Prostate gland (tissue), 2 donors: ENCODE measurements at regions not wholly inside any gene's neighbourhood (a gene's known extent, or its start where the extent isn't known, plus 50 kb on each side); places are given as distances from the start of the nearest gene placed in this dataset.

Experiments
- DNase-seq: peaks from one replicate; pipeline ENCODE4 v3.0.0-alpha.2; 2019; ENCODE audit warnings: low spot score
- H3K27ac ChIP-seq, 2 donors: fragments of 200-600 bp; sonication (generic); 2 replicates each; pipeline ENCODE4 v1.5.1; 2017 to 2019
- H3K27me3 ChIP-seq: fragments of 200-600 bp; sonication (generic); replicated peaks from 2 replicates; pipeline ENCODE4 v1.5.1; 2019; ENCODE audit not compliant: insufficient read depth
- H3K36me3 ChIP-seq, 2 donors: fragments of 200-600 bp; sonication (generic); 1 replicate in 1 of 2; 2 replicates in 1 of 2; pipeline versions ENCODE4 v1.5.1 to v1.8.1; 2017 to 2019
- H3K4me1 ChIP-seq: fragments of 200-600 bp; sonication (generic); replicated peaks from 2 replicates; pipeline ENCODE4 v1.5.1; 2019
- H3K4me3 ChIP-seq, 2 donors: fragments of 200-600 bp; sonication (generic); 2 replicates each; pipeline ENCODE4 v1.5.1; 2017 to 2019
- H3K9me3 ChIP-seq: fragments of 200-600 bp; sonication (generic); 2 replicates; pipeline ENCODE4 v1.5.1; 2017
- CTCF ChIP-seq, 4 experiments: fragments of 200-600 bp in 2 of 4; fragments of 450-650 bp in 2 of 4; sonication (generic) in 2 of 4; IDR thresholded peaks; 1 replicate in 3 of 4; 2 replicates in 1 of 4; pipeline ENCODE4 v1.5.1; 2016 to 2019; ENCODE audit warnings: antibody characterized with exemption in 4 of 4, mild to moderate bottlenecking in 2 of 4, moderate library complexity in 2 of 4
- POLR2A ChIP-seq: fragments of 450-650 bp; IDR thresholded peaks from one replicate; pipeline ENCODE4 v1.6.1; 2016; ENCODE audit warnings: antibody characterized with exemption, mild to moderate bottlenecking
- POLR2AphosphoS5 ChIP-seq: sonication (generic); formaldehyde crosslinking; IDR thresholded peaks from one replicate; pipeline ENCODE4 v1.6.1; 2017; ENCODE audit warnings: antibody characterized with exemption
- WGBS: methylation state at CpG from one replicate; pipeline ENCODE4 v1.1.5; 2018; 5-methylcytosine and 5-hydroxymethylcytosine counted together
- intact Hi-C: fragments of 100-400 bp; cut with DNase I; formaldehyde crosslinking; loops from one replicate; pipeline ENCODE4 v1.14.2; 2022

GRCh38 chr6:168158213-168158979 is 79.4 kb upstream of the FRMD1 start:
- intact Hi-C loops, result no loop called here
- Histone ChIP-seq H3K36me3 (no peaks in the 10 kb centered on the region), H3K9me3 (no peaks in the 10 kb centered on the region), H3K27ac (peak overlapping the region; percentile 69 to 70), H3K4me3 (no peak overlapping the region), H3K4me1 (peaks cover 13% of the 10 kb centered on the region), H3K27me3 (no peaks in the 10 kb centered on the region)
- TF ChIP-seq POLR2A (no peak), CTCF (IDR thresholded peaks at IDR 0.05) (no peak), POLR2AphosphoS5 (peak; percentile 27)
- WGBS, result 20% methylated on average over 19 of the region's 19 CpGs
- DNase-seq, result peak; percentile 38

GRCh38 chr6:168157272-168158212 is 78.5 kb upstream of the FRMD1 start:
- H3K27ac ChIP-seq, result peak overlapping the region; percentile 69 to 70
- no peak overlapping the region for H3K4me3 ChIP-seq

GRCh38 chr6:168156742-168157265 is 77.8 kb upstream of the FRMD1 start:
- Histone ChIP-seq H3K4me3 (no peak overlapping the region), H3K27me3 (no peaks in the 10 kb centered on the region), H3K27ac (peak overlapping the region; percentile 69 to 70), H3K36me3 (no peaks in the 10 kb centered on the region), H3K4me1 (peaks cover 13% of the 10 kb centered on the region), H3K9me3 (no peaks in the 10 kb centered on the region)
- TF ChIP-seq POLR2A (no peak), CTCF (IDR thresholded peaks at IDR 0.05) (no peak), POLR2AphosphoS5 (no peak)
- intact Hi-C loops, result no loop called here
- no peak for DNase-seq
- 75% methylated on average over 12 of the region's 12 CpGs for WGBS

More at GRCh38 chr6:168157272-168158212, 78.5 kb upstream of the FRMD1 start:
- intact Hi-C loops, result no loop called here
- peaks cover 13% of the 10 kb centered on the region for H3K4me1 ChIP-seq
- 11% methylated on average over 18 of the region's 18 CpGs for WGBS
- no peaks in the 10 kb centered on the region for H3K36me3 ChIP-seq
- H3K27me3 ChIP-seq, result no peaks in the 10 kb centered on the region
- TF ChIP-seq POLR2AphosphoS5 (peak; percentile 90), POLR2A (no peak)
- H3K9me3 ChIP-seq, result no peaks in the 10 kb centered on the region
- peak; percentile 56 for DNase-seq

GRCh38 chr6:168155821-168156741 is 77.1 kb upstream of the FRMD1 start:
- TF ChIP-seq CTCF (IDR thresholded peaks at IDR 0.05) (no peak), POLR2A (no peak), POLR2AphosphoS5 (no peak)
- Histone ChIP-seq H3K9me3 (no peaks in the 10 kb centered on the region), H3K27me3 (no peaks in the 10 kb centered on the region), H3K4me1 (peaks cover 13% of the 10 kb centered on the region), H3K4me3 (no peak overlapping the region), H3K27ac (no peak overlapping the region), H3K36me3 (no peaks in the 10 kb centered on the region)
- intact Hi-C loops, result no loop called here
- WGBS, result 87% methylated on average over 24 of the region's 24 CpGs
- no peak for DNase-seq
